ENCODE measurements at regions not wholly inside any gene's neighbourhood (a gene's known extent, or its start where the extent isn't known, plus 50 kb on each side); places are given as distances from the start of the nearest gene placed in this dataset.

DNA sequence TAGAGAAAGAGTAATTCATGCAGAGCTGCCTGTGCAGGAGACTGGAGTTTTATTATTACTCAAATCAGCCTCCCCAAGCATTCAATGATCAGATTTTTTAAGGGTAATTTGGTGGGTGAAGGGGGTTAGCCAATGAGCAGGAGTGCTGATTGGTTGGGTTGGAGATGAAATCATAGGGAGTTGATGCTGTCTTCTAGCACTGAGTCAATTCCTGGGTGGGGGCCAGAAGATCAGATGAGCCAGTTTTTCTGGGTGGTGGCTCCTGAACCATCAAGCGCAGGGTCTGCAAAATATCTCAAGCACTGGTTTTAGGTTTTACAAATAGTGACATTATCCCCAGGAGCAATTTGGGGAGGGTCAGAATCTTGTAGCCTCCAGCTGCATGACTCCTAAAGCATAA, 312.8 kb upstream of the THSD7B start:
- TF ChIP-seq, protein P1, sequence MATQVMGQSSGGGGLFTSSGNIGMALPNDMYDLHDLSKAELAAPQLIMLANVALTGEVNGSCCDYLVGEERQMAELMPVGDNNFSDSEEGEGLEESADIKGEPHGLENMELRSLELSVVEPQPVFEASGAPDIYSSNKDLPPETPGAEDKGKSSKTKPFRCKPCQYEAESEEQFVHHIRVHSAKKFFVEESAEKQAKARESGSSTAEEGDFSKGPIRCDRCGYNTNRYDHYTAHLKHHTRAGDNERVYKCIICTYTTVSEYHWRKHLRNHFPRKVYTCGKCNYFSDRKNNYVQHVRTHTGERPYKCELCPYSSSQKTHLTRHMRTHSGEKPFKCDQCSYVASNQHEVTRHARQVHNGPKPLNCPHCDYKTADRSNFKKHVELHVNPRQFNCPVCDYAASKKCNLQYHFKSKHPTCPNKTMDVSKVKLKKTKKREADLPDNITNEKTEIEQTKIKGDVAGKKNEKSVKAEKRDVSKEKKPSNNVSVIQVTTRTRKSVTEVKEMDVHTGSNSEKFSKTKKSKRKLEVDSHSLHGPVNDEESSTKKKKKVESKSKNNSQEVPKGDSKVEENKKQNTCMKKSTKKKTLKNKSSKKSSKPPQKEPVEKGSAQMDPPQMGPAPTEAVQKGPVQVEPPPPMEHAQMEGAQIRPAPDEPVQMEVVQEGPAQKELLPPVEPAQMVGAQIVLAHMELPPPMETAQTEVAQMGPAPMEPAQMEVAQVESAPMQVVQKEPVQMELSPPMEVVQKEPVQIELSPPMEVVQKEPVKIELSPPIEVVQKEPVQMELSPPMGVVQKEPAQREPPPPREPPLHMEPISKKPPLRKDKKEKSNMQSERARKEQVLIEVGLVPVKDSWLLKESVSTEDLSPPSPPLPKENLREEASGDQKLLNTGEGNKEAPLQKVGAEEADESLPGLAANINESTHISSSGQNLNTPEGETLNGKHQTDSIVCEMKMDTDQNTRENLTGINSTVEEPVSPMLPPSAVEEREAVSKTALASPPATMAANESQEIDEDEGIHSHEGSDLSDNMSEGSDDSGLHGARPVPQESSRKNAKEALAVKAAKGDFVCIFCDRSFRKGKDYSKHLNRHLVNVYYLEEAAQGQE (IDR thresholded peaks at IDR 0.05; ENCODE audit: insufficient read depth in 1 of 2, low read depth in 2 of 2, low read length in 2 of 2): no peak
- TF ChIP-seq POLR2AphosphoS5 (IDR thresholded peaks at IDR 0.05; ENCODE audit: low read depth, low read length) (no peak), TAF1 (IDR thresholded peaks at IDR 0.05; ENCODE audit: borderline replicate concordance, insufficient read depth, low read length) (no peak), SIN3A (IDR thresholded peaks at IDR 0.05; ENCODE audit: borderline replicate concordance, insufficient read depth, low read length) (no peak), FOXP2 (optimal IDR thresholded peaks at IDR 0.05; ENCODE audit: borderline replicate concordance, extremely low read depth, extremely low read length, insufficient read depth) (no peak)
